Fibroblast of lung (primary cell): ENCODE measurements at regions not wholly inside any gene's neighbourhood (a gene's known extent, or its start where the extent isn't known, plus 50 kb on each side); places are given as distances from the start of the nearest gene placed in this dataset.
"Not testable (repeated sequence)": the region's sequence is repeated elsewhere in the genome, so short reads cannot be mapped to it uniquely, and the experiment has no call there.

Experiments used
- DNase-seq, 2 donors: peaks; one replicate each; pipeline versions ENCODE4 v3.0.0 to v3.0.0-alpha.2; 2010; ENCODE audit warnings: low read depth in 2 of 2
- H2AFZ ChIP-seq: 2 replicates; pipeline ENCODE4 v1.5.1; 2012; ENCODE audit warnings: low read length, control low read depth, inconsistent platforms
- H3K27ac ChIP-seq: 2 replicates; pipeline ENCODE4 v1.5.1; 2011; ENCODE audit warnings: low read length, control low read depth; ENCODE audit not compliant: insufficient read depth
- H3K27me3 ChIP-seq: 2 replicates; pipeline ENCODE4 v1.5.1; 2011; ENCODE audit warnings: mild to moderate bottlenecking, low read length; ENCODE audit not compliant: control insufficient read depth, insufficient read depth
- H3K36me3 ChIP-seq: 2 replicates; pipeline ENCODE4 v1.5.1; 2011; ENCODE audit warnings: low read length; ENCODE audit not compliant: control insufficient read depth, insufficient read depth
- H3K4me1 ChIP-seq: 2 replicates; pipeline ENCODE4 v1.5.1; 2011; ENCODE audit warnings: low read length; ENCODE audit not compliant: control insufficient read depth, insufficient read depth; ENCODE audit errors: extremely low read depth
- H3K4me2 ChIP-seq: 2 replicates; pipeline ENCODE4 v1.5.1; 2011; ENCODE audit warnings: low read length, control low read depth; ENCODE audit not compliant: insufficient read depth; ENCODE audit errors: extremely low read depth
- H3K4me3 ChIP-seq, 4 experiments: fragments of 200-600 bp in 1 of 4; sonication (generic) in 1 of 4; replicated peaks in 1 of 4; 2 replicates each; pipeline ENCODE4 v1.5.1; 2011 to 2016; ENCODE audit warnings: low read length in 4 of 4, low read depth in 3 of 4, mild to moderate bottlenecking in 3 of 4, control low read depth in 2 of 4, inconsistent platforms in 1 of 4, mixed read lengths in 1 of 4; ENCODE audit not compliant: insufficient read depth in 1 of 4; ENCODE audit errors: control extremely low read depth in 1 of 4
- H3K79me2 ChIP-seq: 2 replicates; pipeline ENCODE4 v1.5.1; 2012; ENCODE audit warnings: mild to moderate bottlenecking, low read length, inconsistent platforms; ENCODE audit not compliant: control insufficient read depth, insufficient read depth
- H3K9ac ChIP-seq: 2 replicates; pipeline ENCODE4 v1.5.1; 2011; ENCODE audit warnings: mild to moderate bottlenecking, low read length, control low read depth; ENCODE audit not compliant: insufficient read depth
- H3K9me3 ChIP-seq: 2 replicates; pipeline ENCODE4 v1.5.1; 2012; ENCODE audit warnings: low read depth, low read length; ENCODE audit not compliant: control insufficient read depth, insufficient read depth
- H4K20me1 ChIP-seq: 2 replicates; pipeline ENCODE4 v1.5.1; 2011; ENCODE audit warnings: low read length; ENCODE audit not compliant: control insufficient read depth, insufficient read depth; ENCODE audit errors: extremely low read depth
- EZH2 ChIP-seq: IDR thresholded peaks from 2 replicates; pipeline ENCODE4 v1.5.1; 2012; ENCODE audit warnings: low read length, control low read depth, mild to moderate bottlenecking; ENCODE audit errors: missing control alignments
- TF ChIP-seq, protein P1 (sequence below), 2 donors: IDR thresholded peaks in 1 of 2; conservative IDR thresholded peaks in 1 of 2; 1 replicate in 1 of 2; 2 replicates in 1 of 2; pipeline ENCODE4 v1.5.1; 2011 to 2012; ENCODE audit warnings: low read length in 2 of 2, control low read depth in 1 of 2, inconsistent platforms in 1 of 2, low read depth in 1 of 2, mild to moderate bottlenecking in 1 of 2

DNA sequence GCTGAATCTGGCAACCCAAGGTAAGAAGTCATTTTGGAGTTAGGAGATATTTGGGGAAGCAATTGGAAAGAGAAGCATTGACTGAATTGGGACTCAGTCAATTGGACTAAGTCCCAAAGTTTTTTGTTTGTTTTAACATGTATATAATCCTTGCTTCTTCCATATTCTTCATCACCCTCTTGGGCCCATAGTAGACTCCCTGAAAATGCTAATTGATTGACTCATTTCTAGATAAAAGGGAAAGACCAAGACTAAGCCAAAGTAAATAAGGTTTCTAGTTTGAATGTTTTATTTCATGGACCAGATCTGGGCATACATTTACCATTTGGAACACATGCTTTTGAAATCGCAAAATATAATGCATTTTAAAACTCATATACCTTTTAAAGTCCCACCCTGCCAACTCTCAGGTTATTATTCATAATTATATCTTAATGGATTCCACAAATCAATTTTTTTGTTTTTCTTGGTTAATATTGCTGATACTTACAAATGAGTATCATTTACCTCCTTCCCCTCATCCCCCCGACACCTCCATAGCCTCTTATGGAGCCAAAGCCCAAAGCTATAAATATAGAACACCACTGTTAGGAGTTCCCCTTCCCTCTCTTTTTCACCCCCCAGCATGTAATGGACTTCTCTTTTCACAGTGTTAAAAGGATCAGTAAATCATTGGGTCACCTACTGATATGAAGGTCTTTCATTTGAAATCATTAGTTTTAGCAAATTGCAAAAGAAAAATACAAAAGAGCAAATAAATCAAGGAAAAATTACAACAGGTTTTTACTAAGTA lies 674.0 kb upstream of the SOX9 start:
- Histone ChIP-seq H3K36me3 (no peaks in the 10 kb centered on the region), H3K4me1 (no peaks in the 10 kb centered on the region), H3K9ac (no peak overlapping the region), H3K79me2 (no peaks in the 10 kb centered on the region), H2AFZ (no peak overlapping the region), H3K4me2 (no peak overlapping the region), H3K4me3 (no peak overlapping the region), H3K27ac (no peak overlapping the region), H3K27me3 (no peaks in the 10 kb centered on the region), H3K9me3 (no peaks in the 10 kb centered on the region), H4K20me1 (no peaks in the 10 kb centered on the region)
- TF ChIP-seq EZH2, result no peak
- TF ChIP-seq, protein P1, sequence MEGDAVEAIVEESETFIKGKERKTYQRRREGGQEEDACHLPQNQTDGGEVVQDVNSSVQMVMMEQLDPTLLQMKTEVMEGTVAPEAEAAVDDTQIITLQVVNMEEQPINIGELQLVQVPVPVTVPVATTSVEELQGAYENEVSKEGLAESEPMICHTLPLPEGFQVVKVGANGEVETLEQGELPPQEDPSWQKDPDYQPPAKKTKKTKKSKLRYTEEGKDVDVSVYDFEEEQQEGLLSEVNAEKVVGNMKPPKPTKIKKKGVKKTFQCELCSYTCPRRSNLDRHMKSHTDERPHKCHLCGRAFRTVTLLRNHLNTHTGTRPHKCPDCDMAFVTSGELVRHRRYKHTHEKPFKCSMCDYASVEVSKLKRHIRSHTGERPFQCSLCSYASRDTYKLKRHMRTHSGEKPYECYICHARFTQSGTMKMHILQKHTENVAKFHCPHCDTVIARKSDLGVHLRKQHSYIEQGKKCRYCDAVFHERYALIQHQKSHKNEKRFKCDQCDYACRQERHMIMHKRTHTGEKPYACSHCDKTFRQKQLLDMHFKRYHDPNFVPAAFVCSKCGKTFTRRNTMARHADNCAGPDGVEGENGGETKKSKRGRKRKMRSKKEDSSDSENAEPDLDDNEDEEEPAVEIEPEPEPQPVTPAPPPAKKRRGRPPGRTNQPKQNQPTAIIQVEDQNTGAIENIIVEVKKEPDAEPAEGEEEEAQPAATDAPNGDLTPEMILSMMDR (conservative IDR thresholded peaks at IDR 0.05 in 1 of 2, IDR thresholded peaks at IDR 0.05 in 1 of 2; ENCODE audit: low read depth in 1 of 2, low read length in 2 of 2), result no peak
- peak; percentile 36 to 40 for DNase-seq

DNA sequence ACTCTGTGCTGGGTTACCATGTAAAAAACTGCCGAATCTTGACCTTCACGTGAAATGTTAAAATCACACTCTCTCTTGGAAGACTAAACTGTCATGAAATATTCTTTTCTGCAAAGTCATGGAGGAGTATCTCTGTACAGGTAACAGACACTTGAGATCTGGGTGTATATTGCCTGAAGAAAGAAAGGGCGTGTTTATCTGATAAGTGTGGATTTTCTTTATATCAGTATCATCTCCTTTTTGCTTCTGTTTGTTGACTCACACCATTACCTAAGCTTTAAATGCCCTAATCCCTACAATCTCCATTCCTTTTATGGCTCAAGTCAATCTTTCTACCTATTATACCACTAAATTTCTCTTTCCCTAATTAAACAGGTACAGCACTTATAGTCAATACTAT lies 673.2 kb upstream of the SOX9 start:
- TF ChIP-seq, protein P1 (conservative IDR thresholded peaks at IDR 0.05 in 1 of 2, IDR thresholded peaks at IDR 0.05 in 1 of 2; ENCODE audit: low read depth in 1 of 2, low read length in 2 of 2), result no peak
- no peak for TF ChIP-seq EZH2
- Histone ChIP-seq H3K4me3 (no peak overlapping the region), H4K20me1 (no peaks in the 10 kb centered on the region), H3K9me3 (no peaks in the 10 kb centered on the region), H3K36me3 (no peaks in the 10 kb centered on the region), H3K79me2 (no peaks in the 10 kb centered on the region), H3K27ac (no peak overlapping the region), H3K27me3 (no peaks in the 10 kb centered on the region), H3K4me2 (no peak overlapping the region), H3K4me1 (no peaks in the 10 kb centered on the region), H3K9ac (no peak overlapping the region), H2AFZ (no peak overlapping the region)
- no peak for DNase-seq

DNA sequence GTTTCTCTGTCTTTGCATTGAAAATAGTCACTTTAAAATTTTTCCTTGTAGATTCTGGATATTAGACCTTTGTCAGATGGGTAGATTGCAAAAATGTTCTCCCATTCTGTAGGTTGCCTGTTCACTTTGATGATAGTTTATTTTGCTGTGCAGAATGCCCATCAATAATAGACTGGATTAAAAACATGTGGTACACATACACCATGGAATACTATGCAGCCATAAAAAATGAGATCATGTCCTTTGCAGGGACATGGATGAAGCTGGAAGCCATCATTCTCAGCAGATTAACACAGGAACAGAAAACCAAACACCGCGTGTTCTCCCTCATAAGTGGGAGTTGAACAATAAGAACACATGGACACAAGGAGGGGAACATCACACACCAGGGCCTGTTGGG lies 670.2 kb upstream of the SOX9 start:
- not testable (repeated sequence) for H3K4me2 ChIP-seq, H3K27me3 ChIP-seq, H3K9me3 ChIP-seq, H2AFZ ChIP-seq, H3K9ac ChIP-seq, H3K4me1 ChIP-seq, DNase-seq, H3K27ac ChIP-seq, H3K36me3 ChIP-seq, H4K20me1 ChIP-seq, H3K79me2 ChIP-seq, H3K4me3 ChIP-seq
